GM19023 (cell line): ENCODE measurements at regions not wholly inside any gene's neighbourhood (a gene's known extent, or its start where the extent isn't known, plus 50 kb on each side); places are given as distances from the start of the nearest gene placed in this dataset.
"Not testable (repeated sequence)": the region's sequence is repeated elsewhere in the genome, so short reads cannot be mapped to it uniquely, and the experiment has no call there.

Source experiments
- ATAC-seq: cut with Tn5 transposase; IDR thresholded peaks from one replicate; pipeline ENCODE4 v1.9.1; 2021; ENCODE audit warnings: mild to moderate bottlenecking, moderate library complexity; ENCODE audit not compliant: unreplicated experiment

DNA sequence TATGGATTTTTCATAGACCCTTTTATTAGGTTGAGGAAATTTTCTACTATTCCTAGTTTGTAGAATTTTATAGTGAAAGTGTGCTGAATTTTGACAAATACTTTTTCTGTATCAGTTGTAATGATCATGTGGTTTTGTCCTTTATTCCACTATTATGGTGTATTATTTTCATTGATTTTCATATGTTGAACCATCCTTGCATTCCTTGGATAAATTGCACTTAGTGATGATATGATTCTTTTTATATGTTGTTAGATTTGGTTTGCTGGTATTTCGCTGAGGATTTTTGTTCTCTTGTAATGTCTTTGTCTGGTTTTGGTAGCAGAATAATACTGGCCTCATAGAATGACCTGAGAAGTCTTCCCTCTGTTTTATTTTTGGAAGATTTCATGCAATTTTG, 140.6 kb upstream of the CDK6 start:
- no peak for ATAC-seq

- ATAC-seq = no peak
These were observed 137.6 kb upstream of the CDK6 start for GRCh38 chr7:92973974-92974373.

- ATAC-seq = no peak
These were observed 136.9 kb upstream of the CDK6 start for GRCh38 chr7:92973293-92973731.

DNA sequence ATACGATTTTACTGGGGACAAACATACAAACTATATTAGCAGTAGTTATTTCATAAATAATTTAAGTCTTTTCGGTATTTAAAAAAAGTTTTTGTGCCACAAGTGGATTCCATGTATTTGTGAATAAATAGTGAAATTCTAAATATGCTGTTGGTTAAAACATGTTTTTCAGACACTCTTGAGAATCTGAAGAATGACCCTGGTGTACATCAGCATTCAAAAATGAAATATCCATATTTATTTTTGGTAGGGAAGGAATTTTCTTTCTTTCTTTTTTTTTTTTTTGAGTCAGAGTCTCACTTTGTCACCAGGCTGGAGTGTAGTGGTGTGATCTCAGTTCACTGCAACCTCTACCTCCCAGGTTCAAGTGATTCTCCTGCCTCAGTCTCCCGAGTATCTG, 136.1 kb upstream of the CDK6 start:
- ATAC-seq = no peak

GRCh38 chr7:92969061-92969460, 132.7 kb upstream of the CDK6 start:
- no peak for ATAC-seq

DNA sequence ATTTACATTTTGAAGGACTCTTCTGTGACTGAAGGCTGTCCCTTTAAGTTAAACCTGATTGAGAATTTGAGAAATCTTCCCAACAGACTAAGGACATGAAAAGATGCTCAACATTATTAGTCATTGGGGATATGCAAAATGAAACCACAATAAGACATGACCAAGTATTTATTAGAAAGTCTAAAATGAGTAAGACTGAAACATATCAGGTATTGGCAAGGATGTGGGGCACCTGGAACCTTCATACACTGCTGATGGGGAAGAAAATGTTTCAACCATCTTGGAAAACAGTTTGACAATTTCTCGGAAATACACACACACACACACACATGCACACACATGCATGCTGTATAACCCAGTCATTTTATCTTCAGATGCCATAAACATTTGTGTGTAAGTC, 132.1 kb upstream of the CDK6 start:
- ATAC-seq = no peak

DNA sequence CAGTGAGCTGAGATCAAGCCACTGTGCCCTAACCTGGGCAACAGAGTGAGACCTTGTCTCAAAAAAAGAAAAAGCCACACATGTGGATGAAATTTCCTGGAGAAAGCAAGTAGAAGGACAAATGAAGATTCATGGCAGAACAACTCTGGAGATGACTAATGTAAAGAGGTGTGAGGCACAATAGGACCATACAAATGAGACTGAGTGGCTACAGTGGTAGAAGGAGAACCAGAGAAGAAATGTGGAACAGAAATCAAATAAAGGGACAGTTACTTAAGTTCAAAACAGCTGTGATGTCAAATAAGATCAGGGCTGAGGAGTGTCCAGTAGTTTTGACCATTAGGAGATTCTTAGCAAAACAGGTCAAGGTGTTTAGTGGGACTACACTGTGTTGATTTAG, 130.9 kb upstream of the CDK6 start:
- ATAC-seq = no peak

DNA sequence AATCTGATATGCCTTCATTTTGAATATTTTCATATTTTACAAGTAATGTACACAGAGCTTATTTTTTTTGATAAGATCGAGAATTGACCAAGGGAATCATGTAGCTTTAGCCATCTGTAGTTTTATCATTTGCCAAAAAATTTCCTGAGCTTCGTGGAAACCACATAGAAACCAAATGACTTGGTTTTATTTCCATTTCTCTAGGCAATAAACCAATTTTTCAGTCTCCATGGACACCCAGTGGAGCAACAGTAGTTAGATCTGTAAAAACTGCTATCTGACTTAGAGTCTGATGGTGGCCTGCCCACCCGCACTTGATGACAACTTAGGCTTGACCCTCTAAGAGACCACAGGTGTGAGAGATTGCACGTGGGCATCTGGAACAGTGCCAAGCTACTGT, 127.8 kb upstream of the CDK6 start:
- ATAC-seq = no peak

- no peak for ATAC-seq
These were observed 127.2 kb upstream of the CDK6 start for GRCh38 chr7:92963566-92963965.

- ATAC-seq = no peak
These were observed 125.6 kb upstream of the CDK6 start for GRCh38 chr7:92961961-92962360.

DNA sequence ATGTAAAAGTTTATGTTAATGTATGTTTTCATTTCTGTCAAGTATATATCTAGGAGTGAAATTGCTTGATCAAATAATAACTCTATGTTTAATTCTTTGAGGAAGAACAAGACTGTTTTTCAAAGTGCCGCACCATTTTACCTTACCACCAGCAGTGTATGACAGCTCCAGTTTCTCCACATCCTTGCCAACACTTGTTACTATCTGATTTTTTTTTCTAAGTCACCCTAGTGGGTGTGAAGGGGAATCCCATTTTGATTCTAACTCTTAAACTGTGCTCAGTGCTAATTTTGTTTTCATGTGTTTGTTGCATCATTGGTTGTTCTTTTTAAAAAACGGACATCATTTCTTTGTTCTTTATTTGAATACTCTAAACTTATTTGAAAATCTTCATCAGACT, 120.2 kb upstream of the CDK6 start:
- ATAC-seq = no peak

DNA sequence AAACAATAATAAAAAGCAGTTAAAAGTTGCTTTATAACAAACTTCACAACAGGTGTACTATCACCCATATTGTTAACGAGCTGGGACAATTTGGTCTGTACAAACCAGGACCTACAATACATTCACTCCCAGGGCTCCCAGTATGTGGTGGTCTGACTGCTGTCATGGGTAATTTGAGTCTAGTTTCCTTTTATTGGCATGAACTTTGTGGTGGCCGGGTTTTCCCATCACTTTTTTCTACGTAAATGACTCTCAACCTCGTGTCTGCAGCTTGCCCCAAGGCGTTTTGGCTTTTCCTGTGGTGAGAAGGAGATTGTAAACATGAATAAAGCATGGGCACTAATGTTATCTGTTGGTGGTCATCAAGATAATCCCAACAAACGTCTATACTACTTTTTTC, 118.7 kb upstream of the CDK6 start:
- ATAC-seq = no peak

DNA sequence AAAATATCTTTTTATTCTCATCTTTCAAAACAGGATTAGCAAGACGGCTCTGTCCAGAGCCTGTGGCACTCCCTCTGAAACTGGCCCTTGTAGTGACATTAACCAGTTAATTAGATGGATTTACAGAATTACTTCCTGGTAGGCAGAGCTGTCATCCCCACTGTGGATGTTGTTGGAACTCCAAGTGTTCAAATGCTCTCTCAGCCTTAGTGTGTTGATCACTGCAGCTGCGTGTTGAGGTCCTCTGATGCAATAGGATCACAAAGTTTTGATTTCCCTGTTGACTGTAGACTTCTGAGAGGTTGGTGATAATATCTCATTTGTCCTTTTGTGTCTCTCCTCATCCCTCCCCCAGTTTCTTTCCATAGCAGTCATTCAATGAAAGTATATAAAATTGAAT, 117.3 kb upstream of the CDK6 start:
- ATAC-seq = no peak

DNA sequence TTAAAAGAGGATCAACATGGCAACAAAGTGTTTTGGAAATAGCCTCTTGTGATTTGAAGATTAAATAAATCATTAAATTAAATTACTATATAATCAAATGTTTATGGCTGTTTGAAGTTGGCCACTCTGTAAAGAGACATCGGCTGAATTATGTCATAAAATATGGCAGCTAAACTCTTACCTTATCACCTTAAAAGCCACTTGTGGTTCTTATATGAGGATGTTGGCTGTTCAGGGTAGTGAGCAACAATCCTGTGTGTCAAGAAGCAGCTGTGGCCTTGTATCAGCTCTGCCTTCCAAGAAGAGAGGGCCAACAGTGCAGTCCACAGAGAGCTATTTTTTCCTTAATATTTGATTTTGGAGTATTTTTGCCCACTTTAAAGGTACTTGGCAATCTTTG, 113.4 kb upstream of the CDK6 start:
- ATAC-seq = no peak

- no peak for ATAC-seq
These were observed 109.5 kb upstream of the CDK6 start for GRCh38 chr7:92945840-92946239.

- ATAC-seq = no peak
These were observed 108.3 kb upstream of the CDK6 start for GRCh38 chr7:92944633-92945032.

DNA sequence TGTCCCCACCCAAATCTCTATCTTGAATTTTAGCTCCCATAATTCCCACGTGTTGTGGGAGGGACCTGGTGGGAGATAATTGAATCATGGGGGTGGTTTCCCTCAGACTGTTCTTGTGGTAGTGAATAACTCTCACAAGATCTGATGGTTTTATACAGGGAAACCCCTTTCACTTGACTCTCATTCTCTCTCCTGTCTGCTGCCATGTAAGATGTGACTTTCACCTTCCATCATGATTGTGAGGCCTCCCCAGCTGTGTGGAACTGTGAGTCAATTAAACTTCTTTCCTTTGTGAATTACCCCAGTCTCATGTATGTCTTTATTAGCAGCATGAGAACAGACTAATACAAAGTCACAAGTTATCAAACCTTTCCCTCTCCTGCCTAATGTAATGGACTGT, 106.3 kb upstream of the CDK6 start:
- ATAC-seq = not testable (repeated sequence)

GRCh38 chr7:92939666-92940360, 103.4 kb upstream of the CDK6 start:
- ATAC-seq = no peak

- ATAC-seq = no peak
These were observed 97.7 kb upstream of the CDK6 start for GRCh38 chr7:92934096-92934495.

GRCh38 chr7:92932450-92932849, 96.1 kb upstream of the CDK6 start:
- no peak for ATAC-seq

DNA sequence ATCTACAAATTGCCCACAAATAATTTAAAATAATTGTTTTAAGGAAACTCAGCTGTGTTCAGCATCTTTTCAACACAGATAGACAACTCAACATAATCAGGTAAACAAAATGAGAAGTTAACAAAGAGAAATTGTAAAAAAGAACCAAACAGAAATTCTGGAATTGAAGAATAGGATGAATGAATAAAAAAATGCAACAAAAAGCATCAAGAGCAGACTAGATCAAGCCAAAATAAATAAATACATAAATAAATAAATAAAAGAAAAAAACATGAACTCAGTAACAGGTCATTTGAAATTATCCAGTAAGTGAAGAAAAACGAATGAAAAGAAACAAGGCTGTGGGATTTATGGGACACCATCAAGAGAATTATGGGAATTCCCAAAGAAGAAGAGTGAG, 94.0 kb upstream of the CDK6 start:
- no peak for ATAC-seq

- no peak for ATAC-seq
These were observed 90.3 kb upstream of the CDK6 start for GRCh38 chr7:92926697-92927044.

- no peak for ATAC-seq
These were observed 89.7 kb upstream of the CDK6 start for GRCh38 chr7:92925876-92926696.
